HL-60 (cell line): ENCODE measurements at regions not wholly inside any gene's neighbourhood (a gene's known extent, or its start where the extent isn't known, plus 50 kb on each side); places are given as distances from the start of the nearest gene placed in this dataset.

Experiments used
- DNase-seq, 2 experiments: peaks; one replicate each; pipeline ENCODE4 v3.0.0-alpha.2; 2010 to 2020; ENCODE audit warnings: low read depth in 1 of 2, low spot score in 1 of 2
- H3K27ac ChIP-seq: fragments of 250-450 bp; sonication (Bioruptor Pico); replicated peaks from 2 replicates; pipeline ENCODE4 v1.5.1; 2020; ENCODE audit warnings: mild to moderate bottlenecking, moderate library complexity
- H3K27me3 ChIP-seq: fragments of 250-450 bp; sonication (Bioruptor Pico); 2 replicates; pipeline ENCODE4 v1.5.1; 2021; ENCODE audit warnings: mild to moderate bottlenecking, moderate library complexity; ENCODE audit not compliant: insufficient read depth, poor library complexity, severe bottlenecking
- H3K4me3 ChIP-seq: replicated peaks from 2 replicates; pipeline ENCODE4 v1.5.1; 2011; ENCODE audit warnings: mild to moderate bottlenecking, control low read depth, low read length; ENCODE audit not compliant: insufficient read depth
- CTCF ChIP-seq: IDR thresholded peaks from one replicate; pipeline ENCODE4 v1.5.1; 2011; ENCODE audit warnings: low read length, control low read depth, inconsistent platforms; ENCODE audit not compliant: insufficient read depth
- GABPA ChIP-seq: IDR thresholded peaks from 2 replicates; pipeline ENCODE4 v1.6.1; 2012; ENCODE audit warnings: low read depth
- POLR2AphosphoS5 ChIP-seq: IDR thresholded peaks from 2 replicates; pipeline ENCODE4 v1.6.1; 2012; ENCODE audit warnings: low read depth
- REST ChIP-seq: IDR thresholded peaks from 2 replicates; pipeline ENCODE4 v1.6.1; 2012; ENCODE audit warnings: low read depth; ENCODE audit not compliant: insufficient replicate concordance
- SPI1 ChIP-seq: IDR thresholded peaks from 2 replicates; pipeline ENCODE4 v1.6.1; 2012; ENCODE audit warnings: low read depth, mild to moderate bottlenecking, borderline replicate concordance

- TF ChIP-seq CTCF = no peak
- no peak for TF ChIP-seq GABPA
- TF ChIP-seq REST = no peak
- no peak for TF ChIP-seq POLR2AphosphoS5
- no peak for TF ChIP-seq SPI1
- H3K27ac ChIP-seq = no peak overlapping the region
- no peak for DNase-seq
- no peaks in the 10 kb centered on the region for H3K27me3 ChIP-seq
- H3K4me3 ChIP-seq = no peak overlapping the region
These were observed 257.7 kb upstream of the THBS1 start for GRCh38 chr15:39323157-39323556.

- H3K27me3 ChIP-seq = no peaks in the 10 kb centered on the region
- no peak overlapping the region for H3K27ac ChIP-seq
- no peak overlapping the region for H3K4me3 ChIP-seq
- no peak for TF ChIP-seq REST
- TF ChIP-seq SPI1 = no peak
- TF ChIP-seq POLR2AphosphoS5 = no peak
- TF ChIP-seq CTCF = no peak
- no peak for TF ChIP-seq GABPA
- no peak for DNase-seq
These were observed 257.2 kb upstream of the THBS1 start for GRCh38 chr15:39323706-39324105.

- H3K4me3 ChIP-seq = no peak overlapping the region
- TF ChIP-seq GABPA (no peak), SPI1 (peak; percentile 29; the same call in 1 of the 2 replicates)
- no peaks in the 10 kb centered on the region for H3K27me3 ChIP-seq
- peak in 1 of 2 experiments; percentile 21 for DNase-seq
- peak overlapping the region; percentile 80 for H3K27ac ChIP-seq
These were observed 254.4 kb upstream of the THBS1 start for GRCh38 chr15:39326306-39326975.

GRCh38 chr15:39327005-39327730, 253.7 kb upstream of the THBS1 start:
- no peak overlapping the region for H3K4me3 ChIP-seq
- H3K27ac ChIP-seq = peak overlapping the region; percentile 80
- TF ChIP-seq POLR2AphosphoS5 (peak; percentile 82), CTCF (no peak), GABPA (no peak), SPI1 (peak; percentile 80), REST (peak; percentile 51)
- no peaks in the 10 kb centered on the region for H3K27me3 ChIP-seq
- DNase-seq = peak; percentile 95 to 96
